ENCODE measurements at regions not wholly inside any gene's neighbourhood (a gene's known extent, or its start where the extent isn't known, plus 50 kb on each side); places are given as distances from the start of the nearest gene placed in this dataset.

DNA sequence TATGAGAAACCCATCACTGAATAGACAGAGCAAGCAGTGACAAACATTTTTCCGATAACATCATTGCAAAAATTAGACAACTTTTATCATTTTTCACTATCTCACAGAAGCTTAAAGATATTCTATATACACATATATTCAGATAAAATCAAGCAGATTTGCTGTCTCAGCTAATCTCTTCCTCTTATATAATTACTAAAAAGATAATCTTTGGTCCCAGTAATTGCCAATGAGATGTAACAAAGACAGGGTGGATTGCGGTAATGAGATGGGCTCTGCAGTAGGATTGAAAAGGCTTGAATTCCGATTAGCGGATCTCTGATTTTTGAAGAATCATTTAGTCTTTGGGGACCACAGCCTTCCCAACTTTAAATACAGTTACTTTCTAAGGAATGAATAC lies 63.5 kb downstream of the SYT4 start:
- POLR2A ChIA-PET = interaction anchor here (0.6 kb wide), 1 partner anchor 14 kb away, joined by 3 read pairs; no protein-coding TSS in a partner anchor
- CTCF ChIA-PET = no interaction called here
- H3K4me3 ChIP-seq (ENCODE audit: low read depth, low read length) = no peak overlapping the region
- TF ChIP-seq, protein P1, sequence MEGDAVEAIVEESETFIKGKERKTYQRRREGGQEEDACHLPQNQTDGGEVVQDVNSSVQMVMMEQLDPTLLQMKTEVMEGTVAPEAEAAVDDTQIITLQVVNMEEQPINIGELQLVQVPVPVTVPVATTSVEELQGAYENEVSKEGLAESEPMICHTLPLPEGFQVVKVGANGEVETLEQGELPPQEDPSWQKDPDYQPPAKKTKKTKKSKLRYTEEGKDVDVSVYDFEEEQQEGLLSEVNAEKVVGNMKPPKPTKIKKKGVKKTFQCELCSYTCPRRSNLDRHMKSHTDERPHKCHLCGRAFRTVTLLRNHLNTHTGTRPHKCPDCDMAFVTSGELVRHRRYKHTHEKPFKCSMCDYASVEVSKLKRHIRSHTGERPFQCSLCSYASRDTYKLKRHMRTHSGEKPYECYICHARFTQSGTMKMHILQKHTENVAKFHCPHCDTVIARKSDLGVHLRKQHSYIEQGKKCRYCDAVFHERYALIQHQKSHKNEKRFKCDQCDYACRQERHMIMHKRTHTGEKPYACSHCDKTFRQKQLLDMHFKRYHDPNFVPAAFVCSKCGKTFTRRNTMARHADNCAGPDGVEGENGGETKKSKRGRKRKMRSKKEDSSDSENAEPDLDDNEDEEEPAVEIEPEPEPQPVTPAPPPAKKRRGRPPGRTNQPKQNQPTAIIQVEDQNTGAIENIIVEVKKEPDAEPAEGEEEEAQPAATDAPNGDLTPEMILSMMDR (IDR thresholded peaks at IDR 0.05; ENCODE audit: insufficient read depth, low read length, missing control alignments) = no peak
- DNase-seq (ENCODE audit: low read depth, low spot score) = no peak

DNA sequence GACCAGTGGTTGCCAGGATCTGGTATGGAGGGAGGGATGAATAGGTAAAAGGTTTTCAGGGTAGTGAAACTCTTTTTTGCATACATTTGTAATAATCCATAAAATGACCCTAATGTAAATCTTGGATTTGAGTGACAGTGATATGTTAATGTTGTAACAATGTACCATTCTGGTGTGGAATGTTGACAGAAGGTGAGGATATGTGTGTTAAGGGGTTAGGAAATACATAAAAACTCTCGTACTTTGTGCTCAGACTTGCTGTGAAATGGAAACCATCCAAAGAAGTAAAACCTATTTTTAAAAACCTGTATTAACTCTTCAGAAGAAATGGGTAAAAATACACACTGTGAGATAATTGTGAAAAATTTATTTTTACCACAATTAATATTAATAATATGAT lies 66.2 kb downstream of the SYT4 start:
- no peak for DNase-seq (ENCODE audit: low read depth, low spot score)
- CTCF ChIA-PET = no interaction called here
- POLR2A ChIA-PET = no interaction called here
- TF ChIP-seq, protein P1 (IDR thresholded peaks at IDR 0.05; ENCODE audit: insufficient read depth, low read length, missing control alignments) = no peak
- no peak overlapping the region for H3K4me3 ChIP-seq (ENCODE audit: low read depth, low read length)

DNA sequence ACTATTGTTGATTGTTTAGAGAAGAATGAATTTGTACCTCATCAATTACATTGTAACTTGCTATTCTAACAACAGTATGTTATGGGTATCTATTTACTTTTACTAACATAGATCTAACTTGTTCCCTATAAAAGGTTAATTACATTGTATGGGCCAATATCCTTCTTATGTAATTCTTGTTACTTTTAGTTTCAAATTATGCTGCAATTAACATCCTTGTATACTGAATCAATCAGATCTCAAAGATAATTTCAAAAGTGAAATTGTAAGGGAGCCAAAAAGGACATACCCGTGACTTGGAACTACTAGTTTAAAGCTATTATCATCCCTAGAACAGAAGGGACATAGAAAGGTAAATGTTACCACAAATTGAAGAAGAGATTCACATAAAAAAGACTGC lies 79.9 kb upstream of the RIT2 start:
- TF ChIP-seq, protein P1 (IDR thresholded peaks at IDR 0.05; ENCODE audit: insufficient read depth, low read length, missing control alignments) = no peak
- POLR2A ChIA-PET = no interaction called here
- CTCF ChIA-PET = no interaction called here
- H3K4me3 ChIP-seq (ENCODE audit: low read depth, low read length) = no peak overlapping the region
- DNase-seq (ENCODE audit: low read depth, low spot score) = no peak

DNA sequence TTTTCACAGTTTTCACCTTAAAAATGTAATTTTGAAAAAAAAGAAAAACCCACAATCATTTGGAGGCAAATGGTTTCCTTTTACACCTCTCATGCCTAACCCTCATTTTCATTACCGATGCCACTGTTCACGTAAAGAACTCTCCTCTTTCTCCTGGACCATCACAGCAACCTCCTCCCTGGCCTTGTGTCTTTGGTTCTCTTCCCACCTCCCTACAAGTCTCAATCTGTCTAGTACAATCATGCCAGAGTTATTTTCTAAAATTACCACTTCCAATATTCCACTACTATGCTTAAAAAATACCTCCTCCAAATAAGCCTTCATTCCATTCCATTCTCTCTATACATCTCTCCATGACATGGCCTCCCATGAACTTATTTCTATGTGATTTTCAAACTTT lies 77.9 kb upstream of the RIT2 start:
- POLR2A ChIA-PET = no interaction called here
- DNase-seq (ENCODE audit: low read depth, low spot score) = no peak

DNA sequence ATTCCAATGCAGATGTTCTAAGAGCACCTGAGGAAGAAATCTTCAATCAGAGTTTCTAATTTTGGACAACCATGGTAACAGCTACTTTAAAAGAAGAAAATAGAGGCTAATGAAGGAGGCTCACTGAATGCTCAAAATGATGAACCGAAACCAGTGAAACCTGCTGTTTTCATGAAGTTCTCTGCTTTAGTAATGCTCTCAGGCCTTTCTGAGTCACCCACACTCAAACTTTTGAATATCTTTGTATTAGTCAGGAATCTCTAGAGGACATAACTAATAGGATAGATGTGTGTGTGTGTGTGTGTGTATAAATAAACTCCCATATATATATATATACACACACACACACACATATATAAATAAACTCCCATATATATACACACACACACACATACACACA lies 76.9 kb upstream of the RIT2 start:
- ChIA-PET CTCF (no interaction called here), POLR2A (no interaction called here)
- H3K4me3 ChIP-seq (ENCODE audit: low read depth, low read length) = no peak overlapping the region
- TF ChIP-seq, protein P1 (IDR thresholded peaks at IDR 0.05; ENCODE audit: insufficient read depth, low read length, missing control alignments) = no peak
- DNase-seq (ENCODE audit: low read depth, low spot score) = no peak

More for the DNA sequence above, 77.9 kb upstream of the RIT2 start:
- no peak overlapping the region for H3K4me3 ChIP-seq (ENCODE audit: low read depth, low read length)
- TF ChIP-seq, protein P1 (IDR thresholded peaks at IDR 0.05; ENCODE audit: insufficient read depth, low read length, missing control alignments) = no peak
- CTCF ChIA-PET = no interaction called here

DNA sequence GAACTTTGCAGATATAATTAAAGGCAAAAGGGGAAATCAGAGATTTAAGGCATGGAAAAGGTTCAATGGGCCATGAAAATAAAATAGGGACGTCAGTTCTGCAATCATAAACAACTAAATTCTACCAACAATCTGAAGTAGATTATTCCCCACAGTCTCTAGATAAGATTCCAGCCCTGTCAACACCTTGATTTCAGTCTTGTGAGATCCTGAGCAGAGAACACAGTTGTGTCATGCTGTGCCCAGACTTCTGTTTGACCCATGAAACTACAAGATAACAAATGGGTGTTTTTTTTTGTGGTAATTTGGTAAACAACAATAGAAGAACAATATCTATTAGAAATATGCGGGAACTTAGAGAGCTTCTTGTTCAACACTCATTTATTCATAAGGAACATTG lies 66.2 kb upstream of the RIT2 start:
- no peak for DNase-seq (ENCODE audit: low read depth, low spot score)
- ChIA-PET CTCF (no interaction called here), POLR2A (no interaction called here)
- H3K4me3 ChIP-seq (ENCODE audit: low read depth, low read length) = no peak overlapping the region
- TF ChIP-seq, protein P1 (IDR thresholded peaks at IDR 0.05; ENCODE audit: insufficient read depth, low read length, missing control alignments) = no peak

Data from AG04449 (cell line).